ENCODE measurements at regions not wholly inside any gene's neighbourhood (a gene's known extent, or its start where the extent isn't known, plus 50 kb on each side); places are given as distances from the start of the nearest gene placed in this dataset.
"Not testable (repeated sequence)": the region's sequence is repeated elsewhere in the genome, so short reads cannot be mapped to it uniquely, and the experiment has no call there.

- DNase-seq (ENCODE audit: low read depth in 2 of 2) = peak; percentile 70 to 81
- peak overlapping the region in 1 of 2 donors; percentile 5 for H3K4me3 ChIP-seq (replicated peaks in 1 of 2; ENCODE audit: low read depth in 2 of 2, low read length in 2 of 2)
- TF ChIP-seq CTCF (IDR thresholded peaks at IDR 0.05; ENCODE audit: low read depth, low read length) = no peak
These were observed 102.2 kb upstream of the ZNF438 start for GRCh38 chr10:31133792-31134310.

- peak overlapping the region; percentile 5 to 8 for H3K4me3 ChIP-seq (replicated peaks in 1 of 2; ENCODE audit: low read depth in 2 of 2, low read length in 2 of 2)
- DNase-seq (ENCODE audit: low read depth in 2 of 2) = peak; percentile 55 to 83
- no peak for TF ChIP-seq CTCF (IDR thresholded peaks at IDR 0.05; ENCODE audit: low read depth, low read length)
These were observed 102.8 kb upstream of the ZNF438 start for GRCh38 chr10:31134311-31134952.

GRCh38 chr10:31135171-31135570, 103.5 kb upstream of the ZNF438 start:
- DNase-seq (ENCODE audit: low read depth in 2 of 2) = no peak
- no peak overlapping the region for H3K4me3 ChIP-seq (replicated peaks in 1 of 2; ENCODE audit: low read depth in 2 of 2, low read length in 2 of 2)
- no peak for TF ChIP-seq CTCF (IDR thresholded peaks at IDR 0.05; ENCODE audit: low read depth, low read length)

GRCh38 chr10:31135791-31136190, 104.1 kb upstream of the ZNF438 start:
- DNase-seq (ENCODE audit: low read depth in 2 of 2); H3K4me3 ChIP-seq (replicated peaks in 1 of 2; ENCODE audit: low read depth in 2 of 2, low read length in 2 of 2): not testable (repeated sequence)

GRCh38 chr10:31136386-31136785, 104.7 kb upstream of the ZNF438 start:
- DNase-seq (ENCODE audit: low read depth in 2 of 2) = no peak
- TF ChIP-seq CTCF (IDR thresholded peaks at IDR 0.05; ENCODE audit: low read depth, low read length) = no peak
- H3K4me3 ChIP-seq (replicated peaks in 1 of 2; ENCODE audit: low read depth in 2 of 2, low read length in 2 of 2) = no peak overlapping the region

GRCh38 chr10:31136930-31137885, 105.5 kb upstream of the ZNF438 start:
- no peak for TF ChIP-seq CTCF (IDR thresholded peaks at IDR 0.05; ENCODE audit: low read depth, low read length)
- peak; percentile 20 to 46 for DNase-seq (ENCODE audit: low read depth in 2 of 2)
- no peak overlapping the region for H3K4me3 ChIP-seq (replicated peaks in 1 of 2; ENCODE audit: low read depth in 2 of 2, low read length in 2 of 2)

GRCh38 chr10:31138026-31138553, 106.4 kb upstream of the ZNF438 start:
- DNase-seq (ENCODE audit: low read depth in 2 of 2) = no peak
- TF ChIP-seq CTCF (IDR thresholded peaks at IDR 0.05; ENCODE audit: low read depth, low read length) = no peak
- no peak overlapping the region for H3K4me3 ChIP-seq (replicated peaks in 1 of 2; ENCODE audit: low read depth in 2 of 2, low read length in 2 of 2)
